HEK293T (cell line): ENCODE measurements at regions not wholly inside any gene's neighbourhood (a gene's known extent, or its start where the extent isn't known, plus 50 kb on each side); places are given as distances from the start of the nearest gene placed in this dataset.

Source experiments
- CTCF ChIA-PET: fragments of 350-600 bp; formaldehyde crosslinking; extraction: SDS; loops from one replicate; lab custom pipeline; 2021; ENCODE audit warnings: antibody characterized with exemption, inconsistent platforms; lab: Yijun Ruan, JAX
- POLR2A ChIA-PET: fragments of 350-600 bp; formaldehyde crosslinking; extraction: SDS; loops from one replicate; lab custom pipeline; 2020; ENCODE audit warnings: antibody characterized with exemption, inconsistent platforms; lab: Yijun Ruan, JAX
- DNase-seq: peaks from one replicate; pipeline ENCODE4 v3.0.0; 2012; ENCODE audit warnings: mixed read lengths; ENCODE audit errors: extremely low spot score
- ARNT ChIP-seq: fragments of 450-650 bp; IDR thresholded peaks from 2 replicates; pipeline ENCODE4 v1.6.1; 2017; ENCODE audit warnings: mild to moderate bottlenecking
- BHLHE40 ChIP-seq: fragments of 450-650 bp; IDR thresholded peaks from 2 replicates; pipeline ENCODE4 v1.6.1; 2016; ENCODE audit warnings: mild to moderate bottlenecking, moderate library complexity, borderline replicate concordance
- CTBP1 ChIP-seq: fragments of 450-650 bp; IDR thresholded peaks from 2 replicates; pipeline ENCODE4 v1.6.1; 2016; ENCODE audit warnings: borderline replicate concordance
- ELF4 ChIP-seq: fragments of 450-650 bp; IDR thresholded peaks from 2 replicates; pipeline ENCODE4 v1.6.1; 2017; ENCODE audit warnings: antibody characterized with exemption
- FOXA1 ChIP-seq: fragments of 450-650 bp; IDR thresholded peaks from 2 replicates; pipeline ENCODE4 v1.6.1; 2016; ENCODE audit warnings: mild to moderate bottlenecking
- FOXK2 ChIP-seq: fragments of 450-650 bp; IDR thresholded peaks from 2 replicates; pipeline ENCODE4 v1.6.1; 2016; ENCODE audit warnings: mild to moderate bottlenecking
- FOXM1 ChIP-seq: fragments of 450-650 bp; IDR thresholded peaks from 2 replicates; pipeline ENCODE4 v1.6.1; 2017; ENCODE audit warnings: mild to moderate bottlenecking, borderline replicate concordance
- HDGF ChIP-seq: fragments of 450-650 bp; IDR thresholded peaks from 2 replicates; pipeline ENCODE4 v1.6.1; 2017; ENCODE audit warnings: antibody characterized with exemption, borderline replicate concordance
- L3MBTL2 ChIP-seq: fragments of 450-650 bp; conservative IDR thresholded peaks from 2 replicates; pipeline ENCODE4 v1.6.1; 2016; ENCODE audit warnings: mild to moderate bottlenecking
- LEF1 ChIP-seq: fragments of 450-650 bp; IDR thresholded peaks from 2 replicates; pipeline ENCODE4 v1.6.1; 2017; ENCODE audit warnings: mild to moderate bottlenecking, borderline replicate concordance
- NFRKB ChIP-seq: fragments of 450-650 bp; IDR thresholded peaks from 2 replicates; pipeline ENCODE4 v1.6.1; 2016; ENCODE audit warnings: mild to moderate bottlenecking, moderate library complexity
- SP1 ChIP-seq: fragments of 450-650 bp; IDR thresholded peaks from 2 replicates; pipeline ENCODE4 v1.6.1; 2017
- SUZ12 ChIP-seq: fragments of 450-650 bp; IDR thresholded peaks from 2 replicates; pipeline ENCODE4 v1.6.1; 2016; ENCODE audit warnings: mild to moderate bottlenecking
- TARDBP ChIP-seq: fragments of 450-650 bp; IDR thresholded peaks from 2 replicates; pipeline ENCODE4 v1.6.1; 2016
- ZNF384 ChIP-seq: fragments of 450-650 bp; IDR thresholded peaks from 2 replicates; pipeline ENCODE4 v1.6.1; 2016
- TF ChIP-seq, protein P1 (sequence below): fragments of 450-650 bp; IDR thresholded peaks from 2 replicates; pipeline ENCODE4 v1.6.1; 2016

DNA sequence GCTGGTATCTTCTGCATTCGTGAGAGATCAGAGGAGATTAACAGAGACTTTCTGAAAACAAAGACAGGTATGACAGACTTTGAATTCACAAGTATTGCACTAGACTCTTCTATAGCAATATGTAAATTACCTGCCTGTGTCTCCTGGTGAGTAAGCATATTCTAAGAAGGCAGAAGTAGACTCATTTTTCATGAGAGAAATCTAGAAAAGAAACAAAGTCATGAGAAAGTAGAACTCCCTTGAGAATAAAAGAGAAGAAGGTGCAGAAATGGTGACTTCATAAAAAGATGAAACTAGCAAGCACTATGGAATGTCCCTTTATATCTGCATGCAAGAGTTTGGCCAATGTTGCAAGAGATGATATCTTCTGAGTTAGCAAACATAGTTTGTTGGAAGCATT lies 419.8 kb downstream of the DMRT2 start:
- ChIA-PET CTCF (no interaction called here), POLR2A (no interaction called here)
- DNase-seq = no peak
- TF ChIP-seq FOXM1 = no peak
- TF ChIP-seq NFRKB = no peak

DNA sequence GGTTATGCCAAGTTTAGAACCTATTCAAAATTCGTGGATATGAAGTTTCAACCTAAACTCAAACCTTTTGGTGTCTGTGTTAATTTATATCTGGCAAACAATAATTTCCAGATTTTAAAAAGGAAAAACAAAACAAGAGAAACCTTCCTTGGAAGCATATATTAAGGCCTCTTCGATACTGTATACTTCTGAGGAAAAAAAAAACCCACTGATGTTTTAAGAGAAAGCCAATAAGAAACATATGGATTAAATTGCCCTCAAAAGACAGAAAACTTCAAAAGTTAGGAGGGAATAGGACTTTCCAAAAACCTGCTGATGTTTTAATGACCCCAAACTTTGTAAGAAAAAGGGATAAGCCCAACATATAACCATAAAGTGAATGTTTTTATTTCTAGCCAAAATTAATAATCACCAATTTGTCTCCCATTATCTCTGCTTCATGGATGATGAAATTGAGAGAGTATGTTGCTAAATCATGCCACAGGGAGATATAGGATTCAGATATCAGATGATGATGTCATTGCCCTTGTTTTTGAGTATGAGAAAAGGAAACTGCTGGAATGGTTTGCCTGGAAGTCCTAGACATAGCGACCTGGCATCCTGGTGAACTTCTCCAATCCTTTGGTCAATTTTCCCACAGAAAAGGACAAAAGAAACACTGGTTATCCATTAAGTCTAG lies 423.9 kb downstream of the DMRT2 start:
- no peak for TF ChIP-seq NFRKB
- no peak for TF ChIP-seq ELF4
- TF ChIP-seq FOXA1 = no peak
- TF ChIP-seq HDGF = no peak
- no peak for TF ChIP-seq BHLHE40
- no peak for TF ChIP-seq L3MBTL2
- TF ChIP-seq, protein P1, sequence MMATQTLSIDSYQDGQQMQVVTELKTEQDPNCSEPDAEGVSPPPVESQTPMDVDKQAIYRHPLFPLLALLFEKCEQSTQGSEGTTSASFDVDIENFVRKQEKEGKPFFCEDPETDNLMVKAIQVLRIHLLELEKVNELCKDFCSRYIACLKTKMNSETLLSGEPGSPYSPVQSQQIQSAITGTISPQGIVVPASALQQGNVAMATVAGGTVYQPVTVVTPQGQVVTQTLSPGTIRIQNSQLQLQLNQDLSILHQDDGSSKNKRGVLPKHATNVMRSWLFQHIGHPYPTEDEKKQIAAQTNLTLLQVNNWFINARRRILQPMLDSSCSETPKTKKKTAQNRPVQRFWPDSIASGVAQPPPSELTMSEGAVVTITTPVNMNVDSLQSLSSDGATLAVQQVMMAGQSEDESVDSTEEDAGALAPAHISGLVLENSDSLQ = no peak
- no peak for TF ChIP-seq ZNF384
- CTCF ChIA-PET = no interaction called here
- no peak for DNase-seq
- POLR2A ChIA-PET = no interaction called here

DNA sequence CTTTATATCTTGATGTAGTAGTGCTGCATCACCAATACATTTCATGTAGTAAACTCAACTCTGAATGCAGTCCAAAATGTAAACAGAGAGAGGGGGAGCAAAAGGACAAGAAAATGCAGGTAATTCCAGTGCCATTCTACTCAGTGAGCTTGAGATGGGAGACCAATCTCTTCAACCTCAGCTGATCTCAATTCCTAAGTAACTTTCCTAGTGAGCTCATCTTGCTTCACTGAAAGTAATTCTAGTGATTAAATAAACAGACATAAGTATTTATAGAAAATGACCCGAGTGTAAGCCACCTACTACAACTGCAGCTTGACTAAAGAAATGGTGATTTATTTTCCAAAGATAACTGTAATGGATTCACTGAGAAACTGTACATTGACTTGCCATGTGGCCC lies 424.5 kb downstream of the DMRT2 start:
- DNase-seq = no peak
- ChIA-PET POLR2A (no interaction called here), CTCF (no interaction called here)
- TF ChIP-seq CTBP1 = no peak

DNA sequence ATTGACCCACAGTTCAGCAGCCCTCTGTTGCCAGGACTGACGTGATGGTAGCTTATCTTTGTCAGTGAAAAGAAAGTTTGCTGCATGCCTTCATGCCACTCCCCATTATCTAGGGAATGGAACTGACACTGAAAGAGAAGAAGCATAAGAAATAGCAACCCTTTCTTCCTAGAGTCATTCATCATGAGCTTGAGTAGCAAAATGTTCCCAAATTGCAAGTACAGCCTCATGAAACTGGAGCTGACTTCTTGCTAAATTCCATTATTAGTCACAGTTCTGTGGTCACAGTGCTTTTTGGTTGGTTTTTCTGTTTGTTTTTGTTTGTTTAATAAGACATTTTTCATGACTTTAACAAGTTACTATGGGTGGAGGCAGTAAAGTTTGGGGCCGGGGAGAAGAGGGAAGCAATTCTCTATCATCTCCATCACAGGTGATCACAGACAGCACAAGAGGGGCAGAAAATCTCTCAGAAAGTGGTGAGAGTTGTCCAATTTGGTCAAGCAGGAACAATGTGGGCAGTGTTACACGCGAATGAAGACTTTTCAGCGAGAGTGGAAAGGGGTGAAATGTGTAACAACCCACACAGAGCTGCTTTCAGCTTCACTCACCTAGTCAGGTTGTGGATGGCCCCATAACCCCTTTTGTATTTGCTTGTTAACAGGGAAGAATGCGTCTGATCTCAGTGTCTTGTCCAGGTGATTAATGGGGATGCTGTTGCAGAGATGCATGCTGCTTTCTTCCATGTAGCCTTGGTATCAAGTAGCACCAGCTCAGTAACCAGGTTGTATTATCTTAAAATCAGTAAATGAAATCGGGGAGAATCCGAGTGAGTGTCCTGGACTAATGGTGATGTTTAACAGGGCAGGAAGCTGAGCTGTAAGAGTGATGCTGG lies 440.4 kb downstream of the DMRT2 start:
- CTCF ChIA-PET = no interaction called here
- no peak for TF ChIP-seq CTBP1
- TF ChIP-seq ARNT = no peak
- no peak for TF ChIP-seq ELF4
- no peak for TF ChIP-seq FOXM1
- no peak for TF ChIP-seq TARDBP
- TF ChIP-seq FOXK2 = no peak
- TF ChIP-seq, protein P1 = no peak
- TF ChIP-seq SUZ12 = no peak
- no peak for TF ChIP-seq FOXA1
- no peak for TF ChIP-seq HDGF
- no peak for TF ChIP-seq NFRKB
- no peak for TF ChIP-seq SP1
- no peak for TF ChIP-seq ZNF384
- TF ChIP-seq L3MBTL2 = no peak
- no peak for TF ChIP-seq BHLHE40
- TF ChIP-seq LEF1 = no peak
- POLR2A ChIA-PET = no interaction called here
- no peak for DNase-seq

DNA sequence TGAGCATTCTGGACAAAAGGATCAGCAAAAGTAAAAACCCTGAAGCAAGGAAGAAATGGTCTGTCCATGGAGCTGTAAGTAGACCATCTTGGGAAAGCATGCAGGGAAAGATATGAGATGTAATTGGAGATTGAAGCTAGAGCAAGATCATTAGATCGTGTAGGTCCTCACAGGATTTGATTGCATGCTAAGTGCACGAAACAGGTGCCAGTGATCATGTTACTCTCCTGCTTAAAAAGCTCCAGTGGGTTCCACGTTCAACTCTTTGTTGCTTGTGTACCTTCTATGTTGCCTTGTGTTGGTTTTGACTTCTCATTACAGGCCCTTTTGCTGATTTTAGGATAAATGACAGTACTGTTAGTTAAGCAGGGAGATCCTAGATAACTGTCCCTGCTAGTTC lies 442.0 kb downstream of the DMRT2 start:
- POLR2A ChIA-PET = no interaction called here
- no peak for DNase-seq
- CTCF ChIA-PET = no interaction called here
- TF ChIP-seq, protein P1 = no peak
- TF ChIP-seq TARDBP = no peak
- TF ChIP-seq SUZ12 = no peak
- TF ChIP-seq NFRKB = no peak
- TF ChIP-seq SP1 = no peak
- TF ChIP-seq ARNT = no peak
- no peak for TF ChIP-seq ZNF384
- TF ChIP-seq FOXM1 = no peak
- no peak for TF ChIP-seq L3MBTL2
- no peak for TF ChIP-seq FOXK2
- TF ChIP-seq BHLHE40 = no peak
- TF ChIP-seq CTBP1 = no peak
- no peak for TF ChIP-seq LEF1
- TF ChIP-seq FOXA1 = no peak
- no peak for TF ChIP-seq HDGF
- no peak for TF ChIP-seq ELF4

DNA sequence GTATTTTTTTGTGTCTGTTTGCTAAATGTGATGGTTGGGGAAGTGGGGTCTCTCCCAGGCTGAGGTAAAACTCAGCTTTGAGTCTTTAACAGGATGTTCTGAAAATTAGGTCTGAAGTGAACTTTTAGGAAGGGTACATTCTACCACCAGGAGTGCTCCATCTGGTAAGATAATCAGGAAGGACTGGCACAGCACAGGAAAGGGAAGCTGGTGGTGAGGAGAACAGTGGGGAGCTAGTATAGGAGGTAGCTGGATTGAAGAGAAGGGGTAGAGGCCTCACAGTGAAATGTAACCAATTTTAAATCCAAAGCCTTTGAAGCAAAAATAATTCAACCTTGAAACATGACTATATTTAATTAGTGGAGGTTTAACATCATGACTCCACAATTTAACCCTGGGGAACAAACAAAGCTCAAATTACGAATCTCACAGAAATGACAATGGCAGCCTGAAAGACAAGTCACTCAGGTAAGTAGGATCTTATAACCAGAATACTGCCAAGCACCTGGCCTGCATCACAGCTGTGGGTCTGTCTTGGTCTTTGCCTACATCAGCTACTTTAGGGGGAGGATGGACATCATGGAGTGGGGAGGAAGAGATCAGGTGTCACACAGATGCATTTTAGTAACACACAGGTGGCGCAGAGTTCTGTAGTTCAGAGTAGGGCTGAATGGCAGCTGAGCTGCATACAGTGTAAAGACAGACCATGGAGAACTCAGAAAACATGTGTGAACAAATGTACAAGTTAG lies 445.3 kb downstream of the DMRT2 start:
- ChIA-PET CTCF (no interaction called here), POLR2A (no interaction called here)
- TF ChIP-seq ELF4 = no peak
- TF ChIP-seq ZNF384 = no peak
- no peak for TF ChIP-seq SUZ12
- no peak for TF ChIP-seq SP1
- TF ChIP-seq HDGF = no peak
- TF ChIP-seq LEF1 = no peak
- no peak for TF ChIP-seq L3MBTL2
- TF ChIP-seq, protein P1 = no peak
- no peak for TF ChIP-seq FOXK2
- no peak for TF ChIP-seq CTBP1
- TF ChIP-seq FOXM1 = no peak
- no peak for TF ChIP-seq ARNT
- TF ChIP-seq FOXA1 = no peak
- TF ChIP-seq BHLHE40 = no peak
- TF ChIP-seq TARDBP = no peak
- no peak for TF ChIP-seq NFRKB
- DNase-seq = no peak
